SH-SY5Y (cell line): ENCODE measurements at regions not wholly inside any gene's neighbourhood (a gene's known extent, or its start where the extent isn't known, plus 50 kb on each side); places are given as distances from the start of the nearest gene placed in this dataset.

Experiments used
- GATA2 ChIP-seq: IDR thresholded peaks from 2 replicates; pipeline ENCODE4 v1.6.1; 2011; ENCODE audit warnings: mild to moderate bottlenecking, low read depth, low read length
- GATA3 ChIP-seq: IDR thresholded peaks from 2 replicates; pipeline ENCODE4 v1.6.1; 2011; ENCODE audit warnings: low read depth, mild to moderate bottlenecking, low read length, moderate library complexity

DNA sequence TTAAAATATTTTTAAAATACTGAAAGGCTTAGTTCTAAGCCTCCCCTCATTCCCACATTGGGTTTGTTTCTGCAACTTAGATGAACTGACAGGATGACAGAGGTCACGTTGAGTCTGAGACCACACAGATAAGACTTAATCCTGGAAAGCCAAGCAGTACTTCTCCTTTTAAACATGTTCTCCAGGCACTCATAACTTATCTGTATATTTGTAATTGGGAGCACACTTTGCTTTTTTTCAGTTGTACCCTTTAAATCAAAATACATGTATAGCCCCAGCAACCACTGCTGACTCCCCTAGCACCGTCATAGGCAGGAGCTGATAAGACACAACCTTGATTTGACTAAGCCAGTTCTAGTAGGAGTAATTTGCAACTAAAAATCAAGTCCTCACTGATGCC, 394.8 kb downstream of the PID1 start:
- TF ChIP-seq GATA2, result no peak
- TF ChIP-seq GATA3, result no peak
